Activated CD4-positive, CD25-positive, alpha-beta regulatory T cell treated with anti-CD3 and anti-CD28 coated beads, Interleukin-2, amount 50 U/mL, for 72 hours (primary cell): ENCODE measurements at regions not wholly inside any gene's neighbourhood (a gene's known extent, or its start where the extent isn't known, plus 50 kb on each side); places are given as distances from the start of the nearest gene placed in this dataset.
"Not testable (repeated sequence)": the region's sequence is repeated elsewhere in the genome, so short reads cannot be mapped to it uniquely, and the experiment has no call there.

Source experiments
- DNase-seq: peaks from one replicate; pipeline ENCODE4 v3.0.0; 2021

- no peak for DNase-seq
Observed at GRCh38 chr3:112765531-112765930, 81.1 kb downstream of the CD200R1L start.

- DNase-seq = no peak
Observed at GRCh38 chr3:112763258-112763657, 83.4 kb downstream of the CD200R1L start.

- DNase-seq = no peak
Observed at GRCh38 chr3:112761062-112761638, 85.5 kb downstream of the CD200R1L start.

GRCh38 chr3:112759681-112760080 lies 87.0 kb downstream of the CD200R1L start:
- DNase-seq = no peak

- DNase-seq = no peak
Observed at GRCh38 chr3:112759210-112759609, 87.5 kb downstream of the CD200R1L start.

GRCh38 chr3:112757197-112757596 lies 89.5 kb downstream of the CD200R1L start:
- DNase-seq = no peak

GRCh38 chr3:112755845-112756613 lies 90.6 kb downstream of the CD200R1L start:
- DNase-seq = no peak

- not testable (repeated sequence) for DNase-seq
Observed at GRCh38 chr3:112755046-112755445, 91.6 kb downstream of the CD200R1L start.

GRCh38 chr3:112751564-112752512 lies 94.8 kb downstream of the CD200R1L start:
- no peak for DNase-seq

GRCh38 chr3:112751061-112751460 lies 95.6 kb downstream of the CD200R1L start:
- no peak for DNase-seq

GRCh38 chr3:112747624-112748023 lies 99.0 kb downstream of the CD200R1L start:
- DNase-seq = no peak

GRCh38 chr3:112746675-112747280 lies 99.9 kb downstream of the CD200R1L start:
- DNase-seq = no peak

- no peak for DNase-seq
Observed at GRCh38 chr3:112745567-112746248, 101.0 kb downstream of the CD200R1L start.

- no peak for DNase-seq
Observed at GRCh38 chr3:112744825-112745566, 101.7 kb downstream of the CD200R1L start.

- no peak for DNase-seq
Observed at GRCh38 chr3:112744106-112744505, 102.6 kb downstream of the CD200R1L start.

GRCh38 chr3:112742934-112743333 lies 102.0 kb upstream of the CCDC80 start:
- no peak for DNase-seq

GRCh38 chr3:112741983-112742382 lies 101.0 kb upstream of the CCDC80 start:
- no peak for DNase-seq

- no peak for DNase-seq
Observed at GRCh38 chr3:112740835-112741234, 99.9 kb upstream of the CCDC80 start.

- no peak for DNase-seq
Observed at GRCh38 chr3:112739252-112739965, 98.5 kb upstream of the CCDC80 start.

GRCh38 chr3:112738366-112738765 lies 97.4 kb upstream of the CCDC80 start:
- DNase-seq = no peak
